NT2/D1 (cell line): ENCODE measurements at regions not wholly inside any gene's neighbourhood (a gene's known extent, or its start where the extent isn't known, plus 50 kb on each side); places are given as distances from the start of the nearest gene placed in this dataset.

Experiments used
- YY1 ChIP-seq: IDR thresholded peaks from 2 replicates; pipeline ENCODE4 v1.6.1; 2011; ENCODE audit not compliant: insufficient read length, insufficient read depth
- ZNF274 ChIP-seq: IDR thresholded peaks from 2 replicates; pipeline ENCODE4 v1.6.1; 2011; ENCODE audit warnings: mild to moderate bottlenecking, low read depth, low read length

DNA sequence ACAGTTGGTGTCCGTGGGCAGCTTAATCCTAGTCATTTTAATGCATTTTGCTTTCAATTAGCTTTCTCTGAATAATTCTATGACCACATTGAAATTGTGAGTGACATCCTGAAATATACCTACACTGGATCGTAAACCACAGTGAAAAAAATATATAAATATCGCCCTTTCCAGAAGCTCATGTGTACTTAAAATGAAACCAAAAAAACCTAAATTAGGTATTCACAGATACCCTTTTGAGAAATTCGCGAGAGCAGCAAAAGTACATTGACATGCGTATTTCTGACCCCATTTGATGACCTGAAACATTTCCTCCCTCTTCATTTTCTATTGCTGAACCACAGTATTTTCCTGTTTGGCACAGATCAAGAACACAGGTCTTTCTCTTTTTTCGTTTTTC lies 253.8 kb downstream of the LTN1 start:
- TF ChIP-seq ZNF274 (no peak), YY1 (no peak)
